H1 (cell line): ENCODE measurements at regions not wholly inside any gene's neighbourhood (a gene's known extent, or its start where the extent isn't known, plus 50 kb on each side); places are given as distances from the start of the nearest gene placed in this dataset.

Source experiments
- BACH1 ChIP-seq: IDR thresholded peaks from 2 replicates; pipeline ENCODE4 v1.6.1; 2012; ENCODE audit warnings: low read length, improper control_type of control experiment
- CHD1 ChIP-seq: IDR thresholded peaks from 2 replicates; pipeline ENCODE4 v1.6.1; 2012; ENCODE audit warnings: low read depth, low read length, improper control_type of control experiment
- EP300 ChIP-seq, 2 experiments: IDR thresholded peaks; 1 replicate in 1 of 2; 2 replicates in 1 of 2; pipeline ENCODE4 v1.6.1; 2011 to 2012; ENCODE audit warnings: low read depth in 2 of 2, low read length in 2 of 2, mild to moderate bottlenecking in 2 of 2, borderline replicate concordance in 1 of 2, inconsistent platforms in 1 of 2, moderate library complexity in 1 of 2
- JUND ChIP-seq: IDR thresholded peaks from 2 replicates; pipeline ENCODE4 v1.6.1; 2011; ENCODE audit warnings: mild to moderate bottlenecking, improper control_type of control experiment, low read length
- KDM1A ChIP-seq: fragments of 200-600, 300-600 bp; sonication (generic); IDR thresholded peaks from 2 replicates; pipeline ENCODE4 v1.7.1; 2016; ENCODE audit warnings: mild to moderate bottlenecking, low read length, borderline replicate concordance

GRCh38 chr14:26074892-26075291, 522.9 kb downstream of the NOVA1 start (continued):
- TF ChIP-seq EP300 (IDR thresholded peaks at IDR 0.05; ENCODE audit: borderline replicate concordance in 1 of 2, low read depth in 2 of 2, low read length in 2 of 2), result no peak
- no peak for TF ChIP-seq KDM1A
- TF ChIP-seq CHD1, result no peak
- no peak for TF ChIP-seq BACH1
- TF ChIP-seq JUND, result no peak
